ENCODE measurements at regions not wholly inside any gene's neighbourhood (a gene's known extent, or its start where the extent isn't known, plus 50 kb on each side); places are given as distances from the start of the nearest gene placed in this dataset.

DNA sequence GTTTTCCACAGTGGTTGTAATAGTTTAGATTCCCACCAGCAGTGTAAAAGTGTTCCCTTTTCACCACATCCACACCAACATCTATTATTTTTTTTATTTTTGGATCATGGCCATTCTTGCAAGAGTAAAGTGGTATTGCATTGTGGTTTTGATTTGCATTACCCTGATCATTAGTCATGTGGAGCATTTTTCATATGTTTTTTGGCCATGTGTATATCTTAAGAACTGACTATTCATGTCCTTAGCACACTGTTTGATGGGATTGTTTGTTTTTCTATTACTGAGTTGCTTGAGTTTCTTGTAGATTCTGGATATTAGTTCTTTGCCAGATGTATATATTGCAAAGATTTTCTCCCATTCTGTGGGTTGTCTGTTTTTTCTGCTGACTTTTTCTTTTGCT, 820.1 kb downstream of the TENT5A start:
- DNase-seq (ENCODE audit: low read depth) = no peak
- TF ChIP-seq, protein P1, sequence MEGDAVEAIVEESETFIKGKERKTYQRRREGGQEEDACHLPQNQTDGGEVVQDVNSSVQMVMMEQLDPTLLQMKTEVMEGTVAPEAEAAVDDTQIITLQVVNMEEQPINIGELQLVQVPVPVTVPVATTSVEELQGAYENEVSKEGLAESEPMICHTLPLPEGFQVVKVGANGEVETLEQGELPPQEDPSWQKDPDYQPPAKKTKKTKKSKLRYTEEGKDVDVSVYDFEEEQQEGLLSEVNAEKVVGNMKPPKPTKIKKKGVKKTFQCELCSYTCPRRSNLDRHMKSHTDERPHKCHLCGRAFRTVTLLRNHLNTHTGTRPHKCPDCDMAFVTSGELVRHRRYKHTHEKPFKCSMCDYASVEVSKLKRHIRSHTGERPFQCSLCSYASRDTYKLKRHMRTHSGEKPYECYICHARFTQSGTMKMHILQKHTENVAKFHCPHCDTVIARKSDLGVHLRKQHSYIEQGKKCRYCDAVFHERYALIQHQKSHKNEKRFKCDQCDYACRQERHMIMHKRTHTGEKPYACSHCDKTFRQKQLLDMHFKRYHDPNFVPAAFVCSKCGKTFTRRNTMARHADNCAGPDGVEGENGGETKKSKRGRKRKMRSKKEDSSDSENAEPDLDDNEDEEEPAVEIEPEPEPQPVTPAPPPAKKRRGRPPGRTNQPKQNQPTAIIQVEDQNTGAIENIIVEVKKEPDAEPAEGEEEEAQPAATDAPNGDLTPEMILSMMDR (IDR thresholded peaks at IDR 0.05; ENCODE audit: insufficient read depth, low read depth, low read length, missing control alignments) = no peak
- no peak overlapping the region for H3K4me3 ChIP-seq (ENCODE audit: low read depth, low read length)

DNA sequence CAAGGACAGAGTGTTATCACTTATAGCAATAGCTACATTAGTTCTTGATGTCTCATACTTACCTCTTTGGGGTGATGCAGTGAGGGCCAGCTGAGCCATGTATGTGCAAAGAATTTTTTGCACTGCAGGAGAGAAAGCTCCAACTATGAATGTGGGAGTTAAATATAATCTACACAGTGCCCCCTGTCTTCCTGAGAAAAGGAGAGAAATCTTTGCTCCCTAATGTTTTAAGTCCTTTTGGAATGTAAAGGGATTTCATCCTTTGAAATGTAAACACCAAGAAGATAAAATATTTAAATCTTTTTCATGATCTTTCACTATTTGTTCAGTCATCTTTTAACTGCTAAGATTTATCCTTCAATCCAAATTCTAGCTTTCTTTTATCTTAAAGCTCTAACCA, 822.1 kb downstream of the TENT5A start:
- TF ChIP-seq, protein P1 (IDR thresholded peaks at IDR 0.05; ENCODE audit: insufficient read depth, low read depth, low read length, missing control alignments) = no peak
- no peak for DNase-seq (ENCODE audit: low read depth)
- H3K4me3 ChIP-seq (ENCODE audit: low read depth, low read length) = no peak overlapping the region

DNA sequence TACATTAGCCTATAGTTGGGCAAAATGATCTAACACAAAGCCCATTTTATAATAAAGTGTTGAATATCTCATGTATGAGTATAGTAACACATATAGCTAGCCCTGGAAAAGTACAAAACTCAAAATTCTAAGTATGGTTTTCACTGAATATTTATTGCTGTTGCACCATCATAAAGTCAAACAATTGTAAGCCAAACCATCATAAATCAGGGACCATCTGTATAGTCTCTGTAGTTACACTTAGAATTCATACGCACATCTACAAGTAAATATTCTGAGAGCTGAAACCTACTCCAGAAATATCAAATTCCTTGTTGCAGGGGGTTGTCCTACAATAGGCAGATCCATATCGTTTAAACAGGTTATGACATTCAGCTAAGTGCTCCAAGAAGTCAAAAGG, 817.3 kb downstream of the BCKDHB start:
- DNase-seq (ENCODE audit: low read depth) = no peak
- no peak overlapping the region for H3K4me3 ChIP-seq (ENCODE audit: low read depth, low read length)
- TF ChIP-seq, protein P1 (IDR thresholded peaks at IDR 0.05; ENCODE audit: insufficient read depth, low read depth, low read length, missing control alignments) = no peak

DNA sequence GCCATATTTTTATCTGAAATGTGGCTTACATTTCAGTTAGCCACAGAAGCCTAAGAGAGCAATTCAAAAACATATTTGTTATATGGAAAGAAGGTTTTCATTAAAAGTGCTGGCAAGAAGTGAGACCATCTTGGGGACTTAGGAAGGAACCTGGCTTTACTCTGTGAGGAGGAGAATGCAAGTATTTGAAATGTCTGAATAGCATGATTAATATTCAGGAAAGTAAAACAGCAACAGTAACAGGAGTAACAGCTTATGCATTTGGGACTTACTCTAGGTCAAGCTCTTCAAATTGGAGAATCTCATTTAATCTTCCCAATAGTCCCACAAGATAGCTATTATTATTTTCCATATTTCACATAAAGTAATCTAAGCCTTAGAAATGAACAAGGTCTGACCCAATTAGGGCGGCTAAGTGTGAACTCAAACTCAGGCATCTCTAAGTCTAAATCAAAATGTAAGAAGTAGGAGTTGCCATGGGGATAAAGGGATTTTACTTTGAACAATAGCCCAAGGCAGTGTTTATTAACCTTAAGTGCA, 816.5 kb downstream of the BCKDHB start:
- no peak for DNase-seq (ENCODE audit: low read depth)
- H3K4me3 ChIP-seq (ENCODE audit: low read depth, low read length) = no peak overlapping the region
- TF ChIP-seq, protein P1 (IDR thresholded peaks at IDR 0.05; ENCODE audit: insufficient read depth, low read depth, low read length, missing control alignments) = no peak

DNA sequence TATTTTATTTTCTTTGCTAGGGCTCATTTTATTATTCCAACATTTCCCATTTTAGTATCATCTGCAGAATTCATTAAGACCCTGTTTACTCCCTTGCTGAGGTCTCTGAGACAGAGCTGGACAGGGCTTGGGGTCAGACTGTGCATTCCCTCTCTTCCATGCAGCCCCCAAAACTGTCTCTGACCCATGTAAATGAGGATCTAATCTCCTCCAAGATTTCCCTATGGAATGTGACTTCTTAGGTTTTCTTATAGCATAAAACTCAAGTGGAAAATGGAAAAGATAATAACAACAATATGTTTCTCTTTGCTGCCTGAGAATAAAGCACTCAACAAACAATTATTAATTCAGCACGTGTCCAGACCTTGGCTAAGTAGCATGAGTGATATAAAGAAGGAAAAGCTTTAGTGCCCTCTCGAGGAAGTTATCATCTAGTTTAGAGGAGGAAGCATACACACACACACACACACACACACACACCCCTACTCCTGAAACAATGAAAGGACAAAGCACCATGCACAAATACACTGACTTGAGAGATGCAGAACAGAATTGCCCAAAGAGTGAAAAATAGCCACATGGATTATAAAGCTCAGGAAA, 815.5 kb downstream of the BCKDHB start:
- no peak for DNase-seq (ENCODE audit: low read depth)
- H3K4me3 ChIP-seq (ENCODE audit: low read depth, low read length) = no peak overlapping the region

DNA sequence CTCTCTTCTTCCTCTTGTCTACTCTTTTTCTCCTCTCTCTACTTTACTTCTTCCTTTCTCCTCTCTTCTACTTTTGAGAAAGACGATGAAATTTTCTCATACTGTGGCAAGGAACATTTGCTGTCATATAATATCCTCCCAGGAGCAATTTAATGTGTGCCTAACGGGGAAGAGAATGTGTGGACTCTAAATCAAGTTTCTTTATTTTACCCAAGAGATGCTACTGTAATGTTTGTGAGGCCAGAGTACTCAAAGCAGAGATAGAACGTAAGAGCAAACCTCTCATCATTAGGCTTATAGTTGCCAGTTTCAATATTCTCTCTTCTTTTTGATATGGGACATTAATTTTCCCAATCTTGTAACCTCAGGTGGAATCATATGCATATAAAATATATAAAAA, 801.4 kb downstream of the BCKDHB start:
- TF ChIP-seq, protein P1 (IDR thresholded peaks at IDR 0.05; ENCODE audit: insufficient read depth, low read depth, low read length, missing control alignments) = no peak
- no peak for DNase-seq (ENCODE audit: low read depth)
- no peak overlapping the region for H3K4me3 ChIP-seq (ENCODE audit: low read depth, low read length)

More for the DNA sequence above, 815.5 kb downstream of the BCKDHB start:
- TF ChIP-seq, protein P1 (IDR thresholded peaks at IDR 0.05; ENCODE audit: insufficient read depth, low read depth, low read length, missing control alignments) = no peak

DNA sequence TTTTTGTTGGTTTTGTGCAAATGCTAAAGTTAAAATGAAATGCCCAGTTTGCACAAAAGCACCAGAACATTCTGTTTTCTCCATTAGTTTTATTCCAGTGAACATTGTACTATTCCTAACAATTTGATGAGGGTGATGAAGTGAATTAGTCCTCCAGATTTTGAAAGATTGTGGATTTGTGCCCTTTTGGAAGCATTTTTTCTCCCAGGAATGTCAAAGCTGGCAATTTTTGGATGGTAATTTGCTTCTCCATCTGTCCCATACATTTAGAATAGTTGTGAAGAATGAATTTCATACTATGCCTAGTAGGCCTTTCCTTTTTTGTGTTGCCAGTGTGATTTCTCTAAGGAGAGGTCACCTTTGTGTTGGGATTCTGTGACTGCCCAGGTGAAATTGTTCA, 797.2 kb downstream of the BCKDHB start:
- DNase-seq (ENCODE audit: low read depth) = no peak
- TF ChIP-seq, protein P1 (IDR thresholded peaks at IDR 0.05; ENCODE audit: insufficient read depth, low read depth, low read length, missing control alignments) = no peak
- H3K4me3 ChIP-seq (ENCODE audit: low read depth, low read length) = no peak overlapping the region
